HL-60 (cell line): ENCODE measurements at regions not wholly inside any gene's neighbourhood (a gene's known extent, or its start where the extent isn't known, plus 50 kb on each side); places are given as distances from the start of the nearest gene placed in this dataset.

ENCODE experiments used
- DNase-seq, 2 experiments: peaks; one replicate each; pipeline ENCODE4 v3.0.0-alpha.2; 2010 to 2020; ENCODE audit warnings: low read depth in 1 of 2, low spot score in 1 of 2
- H3K27ac ChIP-seq: fragments of 250-450 bp; sonication (Bioruptor Pico); replicated peaks from 2 replicates; pipeline ENCODE4 v1.5.1; 2020; ENCODE audit warnings: mild to moderate bottlenecking, moderate library complexity
- H3K27me3 ChIP-seq: fragments of 250-450 bp; sonication (Bioruptor Pico); 2 replicates; pipeline ENCODE4 v1.5.1; 2021; ENCODE audit warnings: mild to moderate bottlenecking, moderate library complexity; ENCODE audit not compliant: insufficient read depth, poor library complexity, severe bottlenecking
- H3K4me3 ChIP-seq: replicated peaks from 2 replicates; pipeline ENCODE4 v1.5.1; 2011; ENCODE audit warnings: mild to moderate bottlenecking, control low read depth, low read length; ENCODE audit not compliant: insufficient read depth
- GABPA ChIP-seq: IDR thresholded peaks from 2 replicates; pipeline ENCODE4 v1.6.1; 2012; ENCODE audit warnings: low read depth
- POLR2AphosphoS5 ChIP-seq: IDR thresholded peaks from 2 replicates; pipeline ENCODE4 v1.6.1; 2012; ENCODE audit warnings: low read depth
- REST ChIP-seq: IDR thresholded peaks from 2 replicates; pipeline ENCODE4 v1.6.1; 2012; ENCODE audit warnings: low read depth; ENCODE audit not compliant: insufficient replicate concordance
- SPI1 ChIP-seq: IDR thresholded peaks from 2 replicates; pipeline ENCODE4 v1.6.1; 2012; ENCODE audit warnings: low read depth, mild to moderate bottlenecking, borderline replicate concordance
- TF ChIP-seq, protein P1 (sequence below): IDR thresholded peaks from one replicate; pipeline ENCODE4 v1.5.1; 2011; ENCODE audit warnings: low read length, control low read depth, inconsistent platforms; ENCODE audit not compliant: insufficient read depth

DNA sequence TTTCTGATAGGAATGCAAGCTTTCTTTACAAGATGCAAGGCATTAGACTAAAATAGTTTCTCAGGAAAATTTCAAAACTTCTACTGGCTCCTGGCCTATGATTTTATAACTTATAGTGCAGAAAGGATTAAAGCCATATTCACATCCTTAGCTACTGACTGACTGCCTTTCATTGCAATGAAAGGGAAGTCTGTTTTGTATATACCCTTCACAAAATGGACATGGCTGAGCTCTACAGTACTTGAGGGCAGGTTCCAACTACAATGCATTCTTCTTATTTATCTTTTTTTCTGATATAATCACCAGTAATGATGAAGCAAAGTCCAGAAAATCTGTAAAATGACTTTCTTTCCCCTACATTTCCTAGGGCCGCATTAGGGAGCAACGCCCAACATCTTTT is 100.5 kb upstream of the ESRRG start:
- DNase-seq, result no peak

DNA sequence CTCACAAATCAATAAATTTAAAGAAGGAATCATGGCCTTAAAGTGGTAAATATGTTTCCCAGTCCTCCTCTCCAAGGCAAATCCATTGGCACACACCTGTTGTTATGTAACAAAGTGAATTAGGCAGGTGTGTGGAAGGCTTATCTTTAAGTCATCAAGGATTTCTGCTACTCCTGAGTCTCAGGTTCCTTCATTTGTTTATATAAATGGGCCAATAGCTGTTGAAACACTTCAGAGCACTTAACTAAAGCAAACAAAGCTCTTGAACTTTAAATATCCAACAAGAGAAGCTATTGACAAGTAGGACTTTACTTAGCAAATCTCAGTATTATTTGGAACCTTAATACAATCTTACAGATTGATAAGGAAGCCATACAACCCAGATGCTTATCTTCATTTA is 99.3 kb upstream of the ESRRG start:
- DNase-seq, result no peak
- H3K27ac ChIP-seq, result no peak overlapping the region
- TF ChIP-seq, protein P1, sequence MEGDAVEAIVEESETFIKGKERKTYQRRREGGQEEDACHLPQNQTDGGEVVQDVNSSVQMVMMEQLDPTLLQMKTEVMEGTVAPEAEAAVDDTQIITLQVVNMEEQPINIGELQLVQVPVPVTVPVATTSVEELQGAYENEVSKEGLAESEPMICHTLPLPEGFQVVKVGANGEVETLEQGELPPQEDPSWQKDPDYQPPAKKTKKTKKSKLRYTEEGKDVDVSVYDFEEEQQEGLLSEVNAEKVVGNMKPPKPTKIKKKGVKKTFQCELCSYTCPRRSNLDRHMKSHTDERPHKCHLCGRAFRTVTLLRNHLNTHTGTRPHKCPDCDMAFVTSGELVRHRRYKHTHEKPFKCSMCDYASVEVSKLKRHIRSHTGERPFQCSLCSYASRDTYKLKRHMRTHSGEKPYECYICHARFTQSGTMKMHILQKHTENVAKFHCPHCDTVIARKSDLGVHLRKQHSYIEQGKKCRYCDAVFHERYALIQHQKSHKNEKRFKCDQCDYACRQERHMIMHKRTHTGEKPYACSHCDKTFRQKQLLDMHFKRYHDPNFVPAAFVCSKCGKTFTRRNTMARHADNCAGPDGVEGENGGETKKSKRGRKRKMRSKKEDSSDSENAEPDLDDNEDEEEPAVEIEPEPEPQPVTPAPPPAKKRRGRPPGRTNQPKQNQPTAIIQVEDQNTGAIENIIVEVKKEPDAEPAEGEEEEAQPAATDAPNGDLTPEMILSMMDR, result no peak
- TF ChIP-seq POLR2AphosphoS5 (no peak), REST (no peak), SPI1 (no peak), GABPA (no peak)
- no peaks in the 10 kb centered on the region for H3K27me3 ChIP-seq
- H3K4me3 ChIP-seq, result no peak overlapping the region

More for the DNA sequence above, 100.5 kb upstream of the ESRRG start:
- Histone ChIP-seq H3K27ac (no peak overlapping the region), H3K27me3 (no peaks in the 10 kb centered on the region), H3K4me3 (no peak overlapping the region)
- TF ChIP-seq GABPA (no peak), REST (no peak), SPI1 (no peak), POLR2AphosphoS5 (no peak)
- TF ChIP-seq, protein P1, result no peak

- DNase-seq, result no peak
- no peaks in the 10 kb centered on the region for H3K27me3 ChIP-seq
- no peak for TF ChIP-seq GABPA
- TF ChIP-seq, protein P1, result no peak
- TF ChIP-seq SPI1, result no peak
- no peak for TF ChIP-seq POLR2AphosphoS5
- H3K27ac ChIP-seq, result no peak overlapping the region
- H3K4me3 ChIP-seq, result no peak overlapping the region
Measured at GRCh38 chr1:216820345-216820744, 97.1 kb upstream of the ESRRG start.

GRCh38 chr1:216818284-216818683 is 95.1 kb upstream of the ESRRG start:
- no peak for DNase-seq
- Histone ChIP-seq H3K27me3 (no peaks in the 10 kb centered on the region), H3K4me3 (no peak overlapping the region), H3K27ac (no peak overlapping the region)
- TF ChIP-seq, protein P1, result no peak
- no peak for TF ChIP-seq REST
- no peak for TF ChIP-seq SPI1
- no peak for TF ChIP-seq GABPA
- TF ChIP-seq POLR2AphosphoS5, result no peak
